CD4-positive, alpha-beta T cell treated with Interleukin-15 for 1 hour (primary cell): ENCODE measurements at regions not wholly inside any gene's neighbourhood (a gene's known extent, or its start where the extent isn't known, plus 50 kb on each side); places are given as distances from the start of the nearest gene placed in this dataset.
"Not testable (repeated sequence)": the region's sequence is repeated elsewhere in the genome, so short reads cannot be mapped to it uniquely, and the experiment has no call there.

Experiments used
- DNase-seq: peaks from one replicate; pipeline ENCODE4 v3.0.0-alpha.2; 2020

DNA sequence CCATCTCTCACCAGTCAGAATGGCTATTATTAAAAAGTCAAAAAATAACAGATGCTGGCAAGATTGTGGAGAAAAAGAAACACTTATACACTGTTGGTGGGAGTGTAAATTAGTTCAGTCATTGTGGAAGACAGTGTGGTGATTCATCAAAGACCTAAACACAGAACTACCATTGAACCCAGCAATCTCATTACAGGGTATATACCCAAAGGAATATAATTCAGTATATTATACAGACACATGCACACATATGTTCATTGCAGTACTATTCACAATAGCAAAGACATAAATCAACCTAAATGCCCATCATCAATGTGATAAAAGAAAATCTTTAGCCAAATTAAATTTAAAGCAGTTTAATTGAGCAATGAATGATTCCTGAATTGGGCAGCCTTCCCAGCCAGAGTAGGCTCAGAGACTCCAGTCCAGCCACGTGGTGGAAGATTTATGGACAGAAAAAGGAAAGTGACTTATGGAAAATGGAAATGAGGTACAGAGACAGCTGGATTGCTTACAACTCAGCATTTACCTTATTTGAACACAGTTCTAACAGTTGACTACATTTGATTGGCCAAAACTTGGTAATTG is 377.1 kb upstream of the SLC39A10 start:
- no peak for DNase-seq

DNA sequence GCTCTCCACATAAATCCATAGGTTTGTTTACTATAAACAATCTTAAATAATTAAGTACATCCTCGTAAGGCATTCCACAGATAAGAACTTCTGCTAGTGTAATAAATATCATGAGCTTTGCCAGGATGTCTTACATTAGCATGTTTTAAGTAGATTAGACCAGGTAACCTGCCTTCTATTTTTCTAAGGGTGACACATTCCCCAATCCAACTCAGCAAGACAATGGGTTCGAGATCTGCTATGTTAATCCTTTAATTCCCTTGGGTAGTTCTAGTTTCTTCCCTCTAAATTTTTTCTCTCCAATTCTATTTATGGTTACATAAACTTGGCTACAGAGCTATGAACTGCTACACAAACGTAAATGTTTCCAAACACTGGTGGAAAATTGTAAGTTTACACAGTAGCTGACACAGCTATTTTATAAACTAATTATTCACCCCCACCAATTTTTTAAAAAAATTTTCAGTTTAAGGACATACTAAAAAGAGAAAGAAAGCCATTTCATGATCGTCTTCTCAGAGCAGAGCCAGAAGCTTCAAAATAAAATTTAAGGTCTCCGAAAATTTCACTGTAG is 386.5 kb upstream of the SLC39A10 start:
- no peak for DNase-seq

DNA sequence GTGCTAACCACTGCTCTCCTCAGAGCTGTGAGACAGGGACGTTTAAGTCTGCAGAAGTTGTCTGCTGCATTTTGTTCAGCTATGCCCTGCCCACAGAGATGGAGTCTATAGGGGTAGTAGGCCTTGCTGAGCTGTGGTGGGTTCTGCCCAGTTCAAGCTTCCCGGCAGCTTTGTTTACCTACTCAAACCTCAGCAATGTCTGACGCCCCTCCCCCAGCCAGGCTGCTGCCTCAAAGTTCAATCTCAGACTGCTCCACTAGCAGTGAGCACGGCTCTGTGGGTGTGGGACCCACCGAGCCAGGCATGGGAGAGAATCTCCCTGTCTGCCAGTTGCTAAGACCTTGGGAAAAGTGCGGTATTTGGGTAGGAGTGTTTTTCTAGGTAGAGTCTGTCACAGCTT is 387.8 kb upstream of the SLC39A10 start:
- DNase-seq: no peak

DNA sequence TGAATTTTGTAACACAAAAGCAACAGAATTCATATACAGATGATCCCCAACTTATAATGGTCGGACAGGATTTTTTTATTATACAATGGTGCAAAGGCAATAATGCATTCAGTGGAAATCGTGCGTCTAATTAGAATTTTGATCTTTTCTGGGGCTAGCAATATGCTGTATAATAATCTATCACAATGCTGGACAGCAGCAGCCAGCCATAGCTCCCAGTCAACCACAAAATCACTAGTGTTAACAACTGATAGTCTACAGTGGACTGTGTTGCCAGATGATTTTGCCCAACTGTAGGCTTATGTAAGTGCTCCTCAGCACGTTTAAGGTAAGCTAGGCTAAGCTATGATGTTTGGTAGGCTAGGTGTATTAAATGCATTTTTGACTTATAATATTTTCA is 399.0 kb upstream of the SLC39A10 start:
- no peak for DNase-seq

DNA sequence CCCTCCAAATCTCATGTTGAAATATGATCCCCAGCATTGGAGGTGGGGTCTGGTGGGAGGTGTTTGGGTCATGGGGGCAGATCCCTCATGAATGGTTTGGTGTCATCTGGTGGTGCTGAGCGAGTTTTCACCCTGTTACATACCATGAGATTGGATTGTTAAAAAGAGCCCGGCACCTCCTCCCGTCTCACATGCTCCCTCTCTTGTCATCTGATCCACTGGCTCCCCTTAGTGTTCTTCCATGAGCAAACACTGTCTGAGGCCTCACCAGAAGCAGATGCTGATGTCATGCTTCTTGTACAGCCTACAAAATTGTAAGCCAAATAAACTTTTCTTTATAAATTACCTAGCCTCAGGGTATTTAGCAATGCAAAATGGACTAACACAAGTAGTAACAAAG is 405.0 kb upstream of the SLC39A10 start:
- DNase-seq: no peak

DNA sequence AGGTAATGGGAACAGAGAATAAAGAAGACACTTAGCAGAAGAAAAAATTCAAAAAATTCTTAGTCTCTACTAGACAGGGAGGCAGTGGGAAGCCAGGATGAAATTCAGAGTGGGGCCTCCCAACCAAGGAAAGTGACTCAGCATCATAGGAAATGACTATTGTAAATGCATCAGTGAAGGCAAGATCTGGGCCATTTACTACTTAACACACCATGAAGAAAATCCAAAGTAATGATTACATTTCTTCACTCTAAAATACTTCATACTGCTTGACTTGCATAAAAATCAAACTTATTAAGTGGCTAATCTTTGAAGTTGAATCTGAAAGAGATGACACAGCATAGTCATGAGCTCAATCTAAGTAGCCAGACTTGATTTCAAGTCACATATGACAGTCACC is 405.8 kb upstream of the SLC39A10 start:
- DNase-seq: no peak

DNA sequence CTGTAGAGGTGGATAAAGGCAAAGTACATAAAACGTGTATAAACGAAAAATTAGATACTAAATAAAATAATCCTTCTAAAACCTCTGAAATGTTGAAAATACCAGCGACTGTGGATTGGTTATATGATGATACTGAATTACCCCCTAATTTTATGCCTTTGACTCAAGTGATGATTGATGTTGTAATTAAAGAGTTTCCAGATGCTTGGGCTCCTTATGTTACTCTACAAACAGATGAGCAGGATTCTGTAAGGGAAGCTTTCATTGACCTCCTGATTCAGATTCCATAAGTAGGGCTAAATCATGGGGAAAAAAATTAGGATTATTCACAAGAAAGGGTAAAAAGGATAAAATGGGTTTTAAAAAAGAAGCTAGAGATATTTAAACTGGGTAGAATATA is 418.2 kb upstream of the SLC39A10 start:
- no peak for DNase-seq

DNA sequence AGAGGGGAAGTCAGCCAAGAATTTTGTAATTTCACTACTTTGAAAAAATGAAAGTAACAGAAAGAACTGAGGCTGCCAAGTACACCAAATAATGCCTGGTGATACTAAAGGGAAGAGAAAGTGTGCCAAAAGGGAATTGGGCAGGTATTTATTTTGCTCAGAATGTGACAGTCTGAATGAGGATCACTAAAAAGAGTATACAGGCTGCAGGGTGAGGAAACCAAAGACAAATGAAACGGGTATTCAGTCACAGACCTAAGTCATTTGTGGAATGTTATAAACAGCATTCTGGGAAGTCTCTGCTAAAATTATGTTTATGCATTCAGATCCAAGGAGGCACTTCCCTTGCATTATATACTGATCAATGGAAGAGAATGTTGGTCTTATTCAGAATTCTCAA is 418.6 kb upstream of the SLC39A10 start:
- DNase-seq: no peak

DNA sequence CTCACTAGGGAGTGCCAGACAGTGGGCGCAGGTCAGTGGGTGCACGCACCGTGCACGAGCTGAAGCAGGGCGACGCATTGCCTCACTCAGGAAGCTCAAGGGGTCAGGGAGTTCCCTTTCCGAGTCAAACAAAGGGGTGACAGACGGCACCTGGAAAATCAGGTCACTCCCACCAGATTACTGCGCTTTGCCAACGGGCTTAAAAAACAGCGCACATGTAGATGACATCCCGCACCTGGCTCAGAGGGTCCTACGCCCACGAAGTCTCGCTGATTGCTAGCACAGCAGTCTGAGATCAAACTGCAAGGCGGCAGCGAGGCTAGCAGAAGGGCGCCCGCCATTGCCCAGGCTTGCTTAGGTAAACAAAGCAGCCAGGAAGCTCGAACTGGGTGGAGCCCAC is 428.5 kb upstream of the SLC39A10 start:
- DNase-seq: not testable (repeated sequence)

DNA sequence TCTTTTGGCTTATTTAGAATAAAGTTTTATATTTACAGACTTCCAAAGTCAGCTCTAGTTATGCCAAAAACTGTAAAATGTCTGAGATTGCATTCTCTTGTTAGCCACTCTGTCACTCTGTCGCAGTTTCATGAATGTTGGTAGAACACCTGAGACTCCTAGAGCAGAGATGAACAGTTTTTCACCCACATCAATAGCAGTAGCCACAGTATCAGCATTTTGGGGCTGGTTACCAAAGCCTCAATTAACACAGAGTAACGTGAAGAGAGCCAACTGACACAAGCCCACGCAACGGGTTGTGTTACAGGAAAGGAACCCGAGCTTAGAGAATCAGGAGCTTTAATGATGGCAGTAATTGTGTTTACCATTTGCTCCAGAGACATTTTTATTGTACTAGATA is 443.0 kb upstream of the SLC39A10 start:
- DNase-seq: no peak

DNA sequence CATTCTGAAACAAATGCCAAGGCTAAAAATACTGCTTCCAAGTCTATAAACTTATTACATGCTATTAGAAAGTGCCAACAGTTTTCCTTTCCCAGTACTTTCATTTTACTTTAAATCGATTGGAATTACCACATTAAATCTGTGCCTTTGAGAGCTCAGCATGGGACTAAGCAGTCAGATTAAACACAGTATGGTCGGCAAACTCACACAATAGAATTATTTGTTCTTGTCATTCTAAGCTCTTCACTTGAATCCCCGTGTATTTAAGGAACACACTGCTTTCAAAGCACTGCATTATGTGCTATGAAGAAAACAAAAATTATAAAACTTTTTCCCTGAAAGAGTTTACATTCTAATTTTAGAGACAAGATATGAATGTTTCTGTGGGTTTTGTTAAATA is 444.4 kb upstream of the SLC39A10 start:
- DNase-seq: no peak

DNA sequence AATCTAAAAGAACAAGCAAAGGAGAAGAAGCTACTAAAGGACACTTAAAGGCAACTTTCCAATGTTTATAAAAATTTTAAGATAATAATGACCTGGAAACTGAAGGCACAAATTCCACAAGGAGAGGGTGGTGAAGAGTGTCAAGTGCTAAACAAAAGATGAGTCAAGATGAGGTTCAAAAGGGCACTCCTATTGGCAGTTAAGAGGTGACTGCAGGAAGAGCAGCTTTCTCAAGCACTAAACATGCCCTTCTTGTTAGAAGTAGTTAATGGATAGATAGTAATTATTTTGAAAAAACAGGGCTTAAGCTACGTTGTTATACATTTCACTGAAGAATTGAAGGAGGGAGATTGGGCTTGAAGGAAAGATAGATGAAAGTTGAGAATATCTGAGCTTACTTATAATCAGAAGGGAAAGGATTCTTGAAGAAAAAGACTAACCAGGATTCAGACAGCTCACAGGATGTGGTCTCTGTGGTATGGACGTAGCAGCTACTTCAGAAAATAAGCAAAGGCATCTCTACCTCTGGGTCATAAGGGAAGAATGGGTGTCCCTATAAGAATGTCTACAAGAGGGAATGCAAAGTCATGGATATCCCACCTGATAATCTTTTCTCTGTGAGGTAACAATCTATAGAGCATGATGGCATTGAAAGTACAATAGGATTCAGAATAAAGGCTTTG is 454.7 kb upstream of the SLC39A10 start:
- DNase-seq: no peak

DNA sequence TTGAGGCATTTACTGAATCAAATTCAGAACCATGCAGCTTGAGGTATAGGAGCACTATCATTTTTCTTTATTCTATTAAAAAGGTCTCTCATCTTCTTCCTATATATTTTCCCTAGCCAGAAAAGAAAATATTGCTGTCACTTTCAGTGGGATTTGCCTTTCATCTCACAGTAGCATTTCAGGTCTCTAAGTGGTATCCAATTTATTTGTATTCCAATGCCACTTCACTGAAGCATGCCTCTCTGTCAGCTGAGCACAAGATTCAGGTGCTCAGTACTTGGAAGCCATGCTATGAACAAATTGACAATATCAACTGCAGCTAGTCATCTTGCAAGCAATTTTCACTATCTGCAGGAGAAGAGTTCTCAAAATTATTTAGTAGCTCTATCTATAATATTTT is 457.2 kb upstream of the SLC39A10 start:
- no peak for DNase-seq

DNA sequence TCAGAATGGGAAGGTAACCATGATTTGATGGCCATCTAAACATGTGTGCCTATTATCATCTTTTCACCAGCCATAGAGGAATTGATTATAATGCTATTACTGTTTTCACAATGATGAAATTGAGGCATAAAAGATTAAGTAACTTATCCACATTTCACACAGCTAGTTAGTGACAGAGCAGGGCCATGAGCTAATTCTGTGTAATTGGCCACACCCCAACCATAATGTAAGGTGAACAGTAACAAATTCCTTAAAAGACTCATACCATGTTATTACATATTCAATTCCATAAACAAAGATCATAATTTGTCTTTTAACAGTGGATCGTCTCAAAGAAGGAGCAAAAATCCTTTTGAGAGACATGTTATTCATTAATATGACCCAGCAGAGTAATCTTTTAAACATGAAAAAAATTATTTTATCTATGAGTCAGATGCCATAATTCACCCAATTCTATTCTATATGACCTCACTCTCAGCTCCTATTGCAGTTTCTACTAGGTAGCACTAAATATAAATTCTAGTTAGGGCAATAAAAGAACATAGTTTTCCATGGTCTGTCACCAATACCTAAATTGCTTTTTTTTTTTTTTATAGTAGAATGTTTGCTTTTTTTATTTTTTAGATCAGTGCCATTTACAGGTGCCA is 475.8 kb upstream of the SLC39A10 start:
- no peak for DNase-seq

DNA sequence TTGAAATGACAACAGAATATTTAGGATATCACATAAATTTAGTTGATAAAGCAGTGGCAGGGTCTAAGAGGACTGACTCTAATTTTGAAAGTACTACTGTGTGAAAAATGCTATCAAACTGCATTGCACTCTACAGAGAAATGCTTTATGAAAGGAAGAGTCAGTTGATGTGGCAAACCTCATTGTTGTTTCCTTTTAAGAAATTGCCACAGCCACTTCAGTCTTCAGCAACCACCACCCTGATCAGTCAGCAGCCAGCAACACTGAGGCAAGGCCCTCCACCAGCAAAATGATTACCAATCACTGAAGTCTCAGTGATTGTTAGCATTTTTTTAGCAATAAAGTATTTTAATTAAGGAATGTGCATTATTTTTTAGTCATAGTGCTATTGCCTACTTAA is 488.7 kb upstream of the SLC39A10 start:
- DNase-seq: no peak

DNA sequence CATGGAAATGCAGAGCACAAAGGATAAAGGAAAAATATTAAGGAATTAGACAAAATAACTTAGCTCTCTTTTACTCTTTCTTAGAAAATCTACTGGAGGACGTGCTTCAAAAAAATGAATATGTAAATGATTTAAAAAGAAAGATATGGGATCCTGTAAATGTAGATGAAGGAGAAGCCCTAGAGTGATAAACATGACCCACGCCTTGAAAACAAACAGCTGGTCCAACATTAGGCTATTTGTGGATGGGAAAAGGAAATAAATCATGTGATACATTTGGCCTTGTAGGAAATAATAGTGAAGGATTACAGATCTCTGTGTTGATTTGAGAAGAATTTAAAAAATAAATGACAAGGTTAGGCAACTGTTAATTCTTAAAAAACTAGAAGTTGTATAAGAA is 492.1 kb upstream of the SLC39A10 start:
- no peak for DNase-seq

DNA sequence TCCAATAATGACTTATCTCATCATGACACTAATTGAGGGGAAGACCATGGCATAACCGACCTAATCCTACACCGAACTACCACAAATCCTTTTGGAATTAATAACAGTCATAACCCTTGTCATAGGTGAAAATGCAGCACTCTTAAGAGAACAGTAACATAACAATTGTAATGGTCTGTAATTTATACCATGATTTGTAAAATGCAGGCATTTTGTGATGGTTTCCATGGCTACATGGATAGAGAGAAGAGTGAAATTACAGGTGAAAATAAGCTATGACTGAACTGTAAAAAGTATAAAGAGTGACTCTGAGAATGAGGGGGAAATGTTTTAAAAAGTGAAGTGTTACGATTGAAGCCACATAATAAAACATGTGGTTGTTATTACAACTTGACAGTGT is 494.1 kb upstream of the SLC39A10 start:
- DNase-seq: no peak

DNA sequence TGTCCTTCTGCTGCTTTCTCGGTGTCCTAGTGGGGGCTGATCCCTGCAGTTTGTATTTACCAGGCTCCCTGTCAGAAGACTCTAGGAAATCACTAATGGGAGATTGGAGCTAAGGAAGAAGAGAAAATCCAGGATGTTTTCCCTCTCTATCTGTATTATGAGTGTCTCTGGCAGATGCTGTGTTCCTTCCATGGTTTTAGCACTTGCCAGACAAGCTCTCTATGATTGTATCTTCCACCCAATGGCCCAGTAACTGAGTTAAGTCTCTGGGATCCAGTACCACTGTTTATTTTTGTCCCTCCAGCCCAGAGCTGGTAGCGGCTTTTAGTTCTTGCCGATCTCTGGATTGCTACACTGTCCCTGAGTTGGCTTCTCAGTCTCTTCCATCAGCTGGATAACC is 494.8 kb upstream of the SLC39A10 start:
- DNase-seq: no peak

DNA sequence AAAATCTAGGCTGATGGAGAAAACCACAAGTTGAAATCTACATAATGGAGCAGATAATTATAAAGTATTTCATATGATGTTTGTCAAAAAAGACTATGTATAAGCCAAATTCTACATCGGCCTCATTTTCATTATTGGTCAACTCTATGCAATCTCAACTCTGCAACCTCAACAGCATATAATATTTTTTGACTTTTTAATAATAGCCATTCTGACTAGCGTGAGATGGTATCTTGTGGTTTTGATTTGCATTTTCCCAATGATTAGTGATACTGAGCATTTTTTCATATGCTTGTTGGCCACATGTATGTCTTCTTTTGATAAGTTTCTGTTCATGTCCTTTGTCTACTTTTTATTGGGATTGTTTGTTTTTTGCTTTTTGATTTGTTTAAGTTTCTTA is 496.1 kb upstream of the SLC39A10 start:
- no peak for DNase-seq

DNA sequence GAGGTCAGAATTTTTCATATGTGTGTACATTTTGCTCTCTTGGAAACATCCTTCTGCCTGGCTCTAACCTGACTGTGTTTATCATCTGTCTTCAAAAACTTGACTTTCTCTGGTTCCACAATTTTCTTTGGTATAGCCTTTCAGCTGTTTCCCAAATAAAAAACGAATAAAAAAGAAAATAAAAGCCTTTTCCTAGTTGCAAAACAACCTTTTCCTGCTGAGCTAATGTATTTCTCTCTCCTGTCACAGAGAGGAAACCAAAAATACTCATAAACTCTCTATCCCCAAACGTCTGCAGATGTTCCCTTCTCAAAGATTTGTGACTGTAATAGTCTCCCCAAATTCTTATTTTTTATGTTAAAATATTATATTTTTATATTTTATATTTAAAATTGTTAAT is 505.3 kb upstream of the SLC39A10 start:
- no peak for DNase-seq

DNA sequence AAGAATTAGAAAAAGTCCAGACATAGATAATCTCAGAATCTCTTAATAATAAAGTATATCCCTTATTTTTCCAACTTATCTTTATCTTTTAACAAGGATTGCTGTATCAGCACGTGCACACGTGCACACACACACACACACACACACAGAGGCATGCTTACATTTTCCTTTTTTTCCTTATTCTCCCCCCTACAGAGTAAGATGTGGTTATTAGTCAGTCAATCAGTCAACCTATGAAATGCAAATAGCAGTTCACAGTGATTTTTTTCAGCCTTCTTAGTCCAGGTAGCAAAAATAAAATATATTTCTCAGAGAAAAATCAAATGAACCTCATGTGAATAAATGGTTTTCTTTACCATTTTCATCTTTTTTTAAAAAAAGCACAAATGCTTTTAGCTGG is 506.2 kb upstream of the SLC39A10 start:
- DNase-seq: no peak

DNA sequence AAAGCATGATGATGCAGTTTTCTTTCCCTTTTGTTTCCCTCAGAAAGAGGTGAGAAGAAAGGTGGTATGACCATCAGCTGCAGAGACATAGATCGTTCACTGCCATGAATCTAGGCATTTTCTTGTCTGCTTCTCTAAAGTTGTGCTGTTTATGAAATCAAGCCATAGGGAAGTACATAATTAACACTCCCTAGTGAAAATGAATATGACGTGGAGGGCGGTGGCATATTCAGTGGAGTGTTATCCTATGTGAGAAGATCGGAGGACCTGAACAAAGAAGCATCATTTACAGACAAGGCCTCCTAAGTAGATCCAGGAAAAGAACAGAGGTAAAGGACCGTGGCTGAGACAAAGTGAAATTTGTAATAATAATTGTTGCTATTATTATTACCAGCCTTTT is 509.0 kb upstream of the SLC39A10 start:
- DNase-seq: no peak

DNA sequence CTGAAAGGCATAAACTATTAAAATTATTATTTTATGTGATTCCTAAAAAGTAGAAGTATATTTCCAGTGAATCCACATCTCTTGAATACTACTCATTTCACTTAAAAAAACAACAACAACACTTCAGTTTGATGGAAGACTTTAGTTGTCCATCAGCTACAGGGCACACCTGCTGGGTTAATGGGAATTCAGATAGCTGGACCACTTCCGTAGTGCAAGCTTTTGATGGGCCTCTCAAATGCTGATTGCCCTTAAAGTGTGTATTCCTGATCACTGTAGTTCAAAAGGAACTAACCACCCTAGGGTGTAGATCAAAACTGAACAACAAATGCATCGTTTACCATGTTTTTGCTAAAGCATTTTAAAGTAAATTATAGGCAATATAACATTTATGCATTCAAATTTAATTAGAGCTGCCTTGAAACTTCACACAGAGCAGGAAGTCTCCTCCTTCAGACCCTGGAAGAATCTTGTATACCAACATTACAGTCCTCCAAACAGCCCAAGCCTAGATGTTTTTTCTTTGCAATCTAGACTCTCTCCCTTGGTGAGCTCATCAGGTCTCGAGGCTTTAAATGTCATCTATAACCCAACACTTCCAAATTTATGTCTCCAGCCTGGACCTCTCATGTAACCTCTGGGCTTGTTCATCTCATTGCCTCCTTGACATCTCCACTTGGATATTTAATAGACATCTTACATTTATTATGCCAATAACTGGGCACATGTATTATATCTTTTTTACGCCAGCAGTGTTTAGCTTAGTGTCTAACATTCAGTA is 510.1 kb upstream of the SLC39A10 start:
- no peak for DNase-seq

DNA sequence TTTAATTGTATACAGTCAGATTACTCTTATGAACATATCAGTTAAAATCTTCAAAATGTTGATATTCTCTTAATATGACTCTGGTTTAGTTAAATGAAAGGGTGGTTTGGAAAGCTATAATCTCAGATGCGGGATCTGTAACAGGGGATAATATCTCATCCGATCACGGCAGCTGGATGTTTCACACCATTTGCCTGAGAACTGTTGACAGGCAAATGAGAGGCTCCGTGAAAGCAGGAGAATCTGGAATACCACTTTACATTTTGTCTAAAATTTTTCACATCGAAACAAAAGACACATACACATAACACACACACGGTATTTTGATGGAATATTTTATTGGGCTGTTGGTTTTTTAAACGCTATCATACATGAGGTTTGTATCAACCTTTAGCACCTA is 518.6 kb upstream of the SLC39A10 start:
- DNase-seq: no peak
